GM12878 (cell line): ENCODE measurements at regions not wholly inside any gene's neighbourhood (a gene's known extent, or its start where the extent isn't known, plus 50 kb on each side); places are given as distances from the start of the nearest gene placed in this dataset. TPM values are rescaled to one million over a fixed set of nuclear protein-coding genes. Genes with fewer than 3 reads are reported as not detected.

Experiments used
- ATAC-seq: fragments of 200-7000 bp; cut with Tn5 transposase; 3 replicates; pipeline ENCODE4 v1.9.1; 2020; ENCODE audit warnings: mild to moderate bottlenecking, moderate library complexity
- BruUV-seq: library from RNA; stranded (reverse); fragments of 400-500 nt; replicated peaks from 2 replicates; lab custom pipeline; 2021; lab: Mats Ljungman, UMichigan
- CTCF ChIA-PET: fragments of 300-600 bp; sonication (Branson Sonifier 250); formaldehyde crosslinking; extraction: SDS; loops from one replicate; lab custom pipeline; 2021; ENCODE audit warnings: inconsistent platforms; lab: Yijun Ruan, JAX
- POLR2A ChIA-PET: fragments of 350-600 bp; formaldehyde crosslinking; extraction: SDS; loops from one replicate; lab custom pipeline; 2021; ENCODE audit warnings: inconsistent platforms; lab: Charles Lee
- RAD21 ChIA-PET: fragments of 300-600 bp; sonication (Branson Sonifier 250); formaldehyde crosslinking; loops from one replicate; lab custom pipeline; 2023; ENCODE audit warnings: antibody characterized with exemption; ENCODE audit not compliant: unreplicated experiment; lab: Charles Lee
- SMC1A ChIA-PET: fragments of 300-600 bp; sonication (Branson Sonifier 250); formaldehyde crosslinking; loops from one replicate; lab custom pipeline; 2023; ENCODE audit not compliant: unreplicated experiment, uncharacterized antibody; lab: Charles Lee
- DNase-seq: peaks from one replicate; pipeline ENCODE4 v3.0.0-alpha.2; 2011; ENCODE audit warnings: low read depth, low spot score
- FAIRE-seq: peaks from 3 replicates; lab custom pipeline; 2011; peaks lifted over from hg19 to GRCh38; lab: Jason Lieb, UNC
- H2AFZ ChIP-seq: 2 replicates; pipeline ENCODE4 v1.6.0; 2011; ENCODE audit warnings: low read depth, low read length, control low read depth; ENCODE audit not compliant: control insufficient read depth
- H3K27ac ChIP-seq: 2 replicates; pipeline ENCODE4 v1.5.1; 2011; ENCODE audit warnings: control low read depth; ENCODE audit not compliant: control insufficient read depth, insufficient read depth
- H3K27me3 ChIP-seq, 2 experiments: replicated peaks in 1 of 2; 2 replicates each; pipeline versions ENCODE4 v1.6.0 to v1.6.1; 2011; ENCODE audit warnings: low read length in 1 of 2; ENCODE audit not compliant: control insufficient read depth in 2 of 2, insufficient read depth in 2 of 2
- H3K36me3 ChIP-seq, 2 experiments: 2 replicates each; pipeline ENCODE4 v1.5.1; 2011; ENCODE audit warnings: low read length in 1 of 2; ENCODE audit not compliant: control insufficient read depth in 2 of 2, insufficient read depth in 2 of 2
- H3K4me1 ChIP-seq: 2 replicates; pipeline ENCODE4 v1.6.1; 2011; ENCODE audit warnings: mild to moderate bottlenecking, low read length, moderate library complexity, mixed read lengths; ENCODE audit not compliant: control insufficient read depth, insufficient read depth
- H3K4me2 ChIP-seq: 2 replicates; pipeline ENCODE4 v1.6.0; 2011; ENCODE audit warnings: control low read depth; ENCODE audit not compliant: control insufficient read depth, insufficient read depth
- H3K4me3 ChIP-seq: fragments of 200-600 bp; sonication (generic); 2 replicates; pipeline ENCODE4 v1.5.1; 2016
- H3K79me2 ChIP-seq: 2 replicates; pipeline ENCODE4 v1.6.0; 2011; ENCODE audit warnings: low read length; ENCODE audit not compliant: control insufficient read depth, insufficient read depth
- H3K9ac ChIP-seq: 2 replicates; pipeline ENCODE4 v1.8.0; 2011; ENCODE audit warnings: low read length, control low read depth, mixed read lengths; ENCODE audit not compliant: control insufficient read depth, insufficient read depth
- H3K9me3 ChIP-seq: replicated peaks from 3 replicates; pipeline ENCODE4 v1.5.1; 2011; ENCODE audit warnings: mild to moderate bottlenecking, low read length; ENCODE audit not compliant: control insufficient read depth, insufficient read depth
- H4K20me1 ChIP-seq: 2 replicates; pipeline ENCODE4 v1.6.0; 2011; ENCODE audit not compliant: control insufficient read depth, insufficient read depth
- BRCA1 ChIP-seq: IDR thresholded peaks from 2 replicates; pipeline ENCODE4 v1.6.1; 2011; ENCODE audit warnings: low read depth, low read length, improper control_type of control experiment
- FOXK2 ChIP-seq: fragments of 450-650 bp; IDR thresholded peaks from 2 replicates; pipeline ENCODE4 v1.6.1; 2017; ENCODE audit warnings: mild to moderate bottlenecking, moderate library complexity
- LARP7 ChIP-seq: fragments of 450-650 bp; IDR thresholded peaks from 2 replicates; pipeline ENCODE4 v1.6.1; 2017; ENCODE audit warnings: mild to moderate bottlenecking
- NFYA ChIP-seq: IDR thresholded peaks from 2 replicates; pipeline ENCODE4 v1.6.1; 2011; ENCODE audit warnings: low read depth, mild to moderate bottlenecking, low read length, improper control_type of control experiment, borderline replicate concordance
- POLR2AphosphoS5 ChIP-seq: IDR thresholded peaks from 2 replicates; pipeline ENCODE4 v1.6.1; 2011; ENCODE audit warnings: mild to moderate bottlenecking, low read length, inconsistent platforms
- TARDBP ChIP-seq: IDR thresholded peaks from 2 replicates; pipeline ENCODE4 v1.6.1; 2016; ENCODE audit warnings: borderline replicate concordance
- WGBS: methylation state at CpG from one replicate; pipeline ENCODE4 v1.1.6; 2016; ENCODE audit warnings: low lambda C conversion rate; ENCODE audit not compliant: insufficient replicate concordance, insufficient coverage; ENCODE audit errors: missing lambda C conversion rate; 5-methylcytosine and 5-hydroxymethylcytosine counted together
- in situ Hi-C: fragments of 300-500 bp; cut with MboI; formaldehyde crosslinking; loops from 9 replicates; pipeline ENCODE4 v1.14.3; 2018; ENCODE audit warnings: mixed read lengths
- intact Hi-C: fragments of 100-400 bp; cut with micrococcal nuclease; formaldehyde crosslinking; loops from one replicate; pipeline ENCODE4 v1.14.2; 2022; ENCODE audit not compliant: unreplicated experiment
- small RNA-seq: library from RNA; depleted of rRNA; stranded (forward); fragments of <200 nt; gene quantifications from one replicate; pipeline ENCODE3, GENCODE V24; 2014

- no peak for TF ChIP-seq NFYA
- TF ChIP-seq LARP7, result no peak
These were observed 313.5 kb downstream of the PHKB start (continued) for GRCh38 chr16:47774661-47775060.

GRCh38 chr16:47753659-47754058 lies 292.5 kb downstream of the PHKB start:
- Histone ChIP-seq H3K4me3 (no peak overlapping the region), H2AFZ (no peak overlapping the region), H3K9me3 (no peaks in the 10 kb centered on the region), H3K27me3 (no peaks in the 10 kb centered on the region), H3K36me3 (no peaks in the 10 kb centered on the region), H3K27ac (no peak overlapping the region), H3K4me2 (no peak overlapping the region), H3K79me2 (no peaks in the 10 kb centered on the region), H4K20me1 (no peaks in the 10 kb centered on the region), H3K9ac (no peak overlapping the region)
- no peak for DNase-seq
- WGBS, result 0% methylated on average over 1 of the region's 1 CpG
- ChIA-PET CTCF (no interaction called here), POLR2A (no interaction called here), RAD21 (no interaction called here), SMC1A (no interaction called here)
- ATAC-seq, result no peak
- in situ Hi-C loops, result no loop called here
- intact Hi-C loops, result no loop called here
- no TSS peak for BruUV-seq
- TF ChIP-seq TARDBP (no peak), POLR2AphosphoS5 (no peak), FOXK2 (no peak), BRCA1 (no peak)
- TF ChIP-seq, all 136 proteins: peak for 0
- FAIRE-seq, result no peak
- H3K4me1 ChIP-seq, result no peaks in the 10 kb centered on the region

Small RNA genes lying in the stretch of these regions (small RNA-seq; reads per million reads assigned to genes)
- not detected for gene AC141846.1
